HepG2 (cell line): ENCODE measurements at regions not wholly inside any gene's neighbourhood (a gene's known extent, or its start where the extent isn't known, plus 50 kb on each side); places are given as distances from the start of the nearest gene placed in this dataset.
A peak's percentile ranks its signal among the peaks of the same experiment; 100 is the strongest.

Experiments
- AHDC1 ChIP-seq: sonication (generic); formaldehyde crosslinking; IDR thresholded peaks from 2 replicates; pipeline ENCODE4 v1.5.1; 2020; ENCODE audit warnings: mild to moderate bottlenecking, missing genetic modification reagents, borderline replicate concordance
- CBX1 ChIP-seq: IDR thresholded peaks from one replicate; pipeline ENCODE4 v1.6.1; 2016; ENCODE audit warnings: antibody characterized with exemption, low read depth
- CBX5 ChIP-seq: sonication (generic); formaldehyde crosslinking; IDR thresholded peaks from 2 replicates; pipeline ENCODE4 v1.4.0; 2020; ENCODE audit warnings: missing genetic modification reagents, borderline replicate concordance
- GTF2F1 ChIP-seq: fragments of 150-350 bp; IDR thresholded peaks from 2 replicates; pipeline ENCODE4 v1.6.1; 2014; ENCODE audit warnings: low read length
- HNRNPL ChIP-seq: fragments of 200-400 bp; formaldehyde crosslinking; IDR thresholded peaks from 2 replicates; pipeline ENCODE4 v1.6.1; 2017; ENCODE audit warnings: mild to moderate bottlenecking, low read depth, low read length
- KAT7 ChIP-seq: IDR thresholded peaks from 2 replicates; pipeline ENCODE4 v1.6.1; 2018; ENCODE audit warnings: borderline replicate concordance, missing compliant biosample characterization
- NAIF1 ChIP-seq: sonication (generic); formaldehyde crosslinking; IDR thresholded peaks from 2 replicates; pipeline ENCODE4 v1.5.0; 2020; ENCODE audit warnings: mild to moderate bottlenecking, missing genetic modification reagents, borderline replicate concordance
- NFE2 ChIP-seq: sonication (generic); formaldehyde crosslinking; IDR thresholded peaks from 2 replicates; pipeline ENCODE4 v1.4.0; 2020; ENCODE audit warnings: missing genetic modification reagents
- NR1H2 ChIP-seq: sonication (generic); formaldehyde crosslinking; IDR thresholded peaks from 2 replicates; pipeline ENCODE4 v1.8.1; 2022; ENCODE audit warnings: low read depth, missing genetic modification reagents, borderline replicate concordance
- PAF1 ChIP-seq: IDR thresholded peaks from 2 replicates; pipeline ENCODE4 v1.6.1; 2016; ENCODE audit warnings: missing genetic modification reagents, missing compliant biosample characterization
- POGK ChIP-seq: sonication (generic); formaldehyde crosslinking; conservative IDR thresholded peaks from 2 replicates; pipeline ENCODE4 v1.8.0; 2022; ENCODE audit warnings: mild to moderate bottlenecking, moderate library complexity, missing genetic modification reagents
- RBM39 ChIP-seq: fragments of 200-400 bp; formaldehyde crosslinking; IDR thresholded peaks from one replicate; pipeline ENCODE4 v1.6.1; 2018; ENCODE audit warnings: antibody characterized with exemption, mild to moderate bottlenecking, low read depth, low read length; ENCODE audit not compliant: poor library complexity, severe bottlenecking
- SP1 ChIP-seq, 2 experiments: fragments of 450-650 bp in 1 of 2; sonication (generic) in 1 of 2; formaldehyde crosslinking in 1 of 2; IDR thresholded peaks; 2 replicates each; pipeline versions ENCODE4 v1.4.0 to v1.6.1; 2016 to 2020; ENCODE audit warnings: missing genetic modification reagents in 1 of 2
- SYNCRIP ChIP-seq: fragments of 200-400 bp; formaldehyde crosslinking; IDR thresholded peaks from 2 replicates; pipeline ENCODE4 v1.6.1; 2018; ENCODE audit warnings: mild to moderate bottlenecking, low read depth, low read length; ENCODE audit not compliant: insufficient read depth
- ZMAT5 ChIP-seq: sonication (generic); formaldehyde crosslinking; IDR thresholded peaks from 2 replicates; pipeline ENCODE4 v1.5.0; 2020; ENCODE audit warnings: mild to moderate bottlenecking, low read depth, missing genetic modification reagents, borderline replicate concordance
- ZNF225 ChIP-seq: sonication (generic); formaldehyde crosslinking; IDR thresholded peaks from 2 replicates; pipeline ENCODE4 v1.4.0; 2020; ENCODE audit warnings: mild to moderate bottlenecking, missing genetic modification reagents
- ZNF30 ChIP-seq: sonication (generic); formaldehyde crosslinking; IDR thresholded peaks from 2 replicates; pipeline ENCODE4 v1.5.0; 2020; ENCODE audit warnings: mild to moderate bottlenecking, missing genetic modification reagents
- ZNF33A ChIP-seq: sonication (generic); formaldehyde crosslinking; IDR thresholded peaks from 2 replicates; pipeline ENCODE4 v1.5.1; 2020; ENCODE audit warnings: missing genetic modification reagents, mild to moderate bottlenecking, moderate library complexity, borderline replicate concordance
- ZNF557 ChIP-seq: sonication (generic); formaldehyde crosslinking; IDR thresholded peaks from 2 replicates; pipeline ENCODE4 v1.4.0; 2020; ENCODE audit warnings: missing genetic modification reagents
- ZNF629 ChIP-seq: sonication (generic); formaldehyde crosslinking; conservative IDR thresholded peaks from 2 replicates; pipeline ENCODE4 v1.5.0; 2020; ENCODE audit warnings: missing genetic modification reagents

GRCh38 chr17:72592242-72592966, 471.6 kb downstream of the SOX9 start (continued):
- TF ChIP-seq ZMAT5 (CRISPR knock-in tag) (no peak), ZNF557 (CRISPR knock-in tag) (peak; percentile 67; the same call in 1 of the 2 replicates), NFE2 (CRISPR knock-in tag) (no peak), SP1 (IDR thresholded peaks at IDR 0.05) (no peak), SP1 (CRISPR knock-in tag; IDR thresholded peaks at IDR 0.05) (peak; percentile 84), CBX5 (peak; percentile 71; the same call in 1 of the 2 replicates), KAT7 (CRISPR knock-in tag) (peak; percentile 83; the same call in 1 of the 2 replicates), NR1H2 (CRISPR knock-in tag) (0 out of 2 replicates have a peak, but pooled peaks have one; percentile 10), PAF1 (CRISPR knock-in tag) (no peak), HNRNPL (peak; percentile 75; the same call in 1 of the 2 replicates), AHDC1 (CRISPR knock-in tag) (no peak), ZNF629 (CRISPR knock-in tag) (peak; percentile 38; the same call in 1 of the 2 replicates), NAIF1 (CRISPR knock-in tag) (peak; percentile 86; the same call in 1 of the 2 replicates), GTF2F1 (peak; percentile 88), CBX1 (peak; percentile 91), ZNF225 (peak; percentile 76; the same call in 1 of the 2 replicates), RBM39 (peak; percentile 98), ZNF33A (CRISPR knock-in tag) (no peak), ZNF30 (CRISPR knock-in tag) (no peak), POGK (peak; percentile 88; the same call in 1 of the 2 replicates), SYNCRIP (no peak)
